NOMO-1 treated with DMSO at 0.1 percent for 48 hours (cell line): ENCODE measurements at regions not wholly inside any gene's neighbourhood (a gene's known extent, or its start where the extent isn't known, plus 50 kb on each side); places are given as distances from the start of the nearest gene placed in this dataset.

Experiments used
- DNase-seq: peaks from one replicate; lab custom pipeline; 2025; ENCODE audit not compliant: unreplicated experiment; lab: John Stamatoyannopoulos, UW

- no peak for DNase-seq
Measured at GRCh38 chr20:8935878-8936277, 133.0 kb upstream of the PLCB4 start.

- no peak for DNase-seq
Measured at GRCh38 chr20:8938532-8938931, 130.4 kb upstream of the PLCB4 start.

GRCh38 chr20:8940326-8940725 is 128.6 kb upstream of the PLCB4 start:
- no peak for DNase-seq

GRCh38 chr20:8943631-8944030 is 125.3 kb upstream of the PLCB4 start:
- peak; percentile 29 for DNase-seq

- DNase-seq = no peak
Measured at GRCh38 chr20:8946036-8946940, 122.6 kb upstream of the PLCB4 start.

GRCh38 chr20:8948442-8949020 is 120.4 kb upstream of the PLCB4 start:
- DNase-seq = no peak

GRCh38 chr20:8951164-8951563 is 117.7 kb upstream of the PLCB4 start:
- DNase-seq = no peak

GRCh38 chr20:8952721-8953120 is 116.2 kb upstream of the PLCB4 start:
- DNase-seq = no peak

- no peak for DNase-seq
Measured at GRCh38 chr20:8953300-8953699, 115.6 kb upstream of the PLCB4 start.

GRCh38 chr20:8960241-8960640 is 108.6 kb upstream of the PLCB4 start:
- no peak for DNase-seq

GRCh38 chr20:8963330-8963729 is 105.6 kb upstream of the PLCB4 start:
- DNase-seq = no peak

GRCh38 chr20:8964959-8965562 is 103.8 kb upstream of the PLCB4 start:
- DNase-seq = no peak

GRCh38 chr20:8967641-8968245 is 101.1 kb upstream of the PLCB4 start:
- no peak for DNase-seq

- no peak for DNase-seq
Measured at GRCh38 chr20:8969146-8969583, 99.7 kb upstream of the PLCB4 start.

GRCh38 chr20:8971669-8972316 is 97.1 kb upstream of the PLCB4 start:
- no peak for DNase-seq

GRCh38 chr20:8972963-8973705 is 95.8 kb upstream of the PLCB4 start:
- DNase-seq = no peak

- no peak for DNase-seq
Measured at GRCh38 chr20:8974009-8974708, 94.7 kb upstream of the PLCB4 start.

GRCh38 chr20:8981482-8981881 is 87.4 kb upstream of the PLCB4 start:
- no peak for DNase-seq

- DNase-seq = no peak
Measured at GRCh38 chr20:8983478-8984345, 85.2 kb upstream of the PLCB4 start.
